ENCODE measurements at regions not wholly inside any gene's neighbourhood (a gene's known extent, or its start where the extent isn't known, plus 50 kb on each side); places are given as distances from the start of the nearest gene placed in this dataset.

- TF ChIP-seq CTCF (IDR thresholded peaks at IDR 0.05) (no peak), USF2 (CRISPR knock-in tag; IDR thresholded peaks at IDR 0.05) (no peak), ATF3 (CRISPR knock-in tag; conservative IDR thresholded peaks at IDR 0.05) (no peak), HMGXB4 (CRISPR knock-in tag; IDR thresholded peaks at IDR 0.05) (no peak), NR1H2 (CRISPR knock-in tag; IDR thresholded peaks at IDR 0.05) (no peak), KAT7 (CRISPR knock-in tag; IDR thresholded peaks at IDR 0.05; ENCODE audit: borderline replicate concordance) (no peak), FOXJ3 (CRISPR knock-in tag; IDR thresholded peaks at IDR 0.05; ENCODE audit: borderline replicate concordance) (no peak), SP1 (CRISPR knock-in tag; conservative IDR thresholded peaks at IDR 0.05) (no peak), GTF2I (CRISPR knock-in tag; conservative IDR thresholded peaks at IDR 0.05) (no peak), ATF6 (CRISPR knock-in tag; IDR thresholded peaks at IDR 0.05) (no peak), CREB1 (CRISPR knock-in tag; IDR thresholded peaks at IDR 0.05) (no peak), ARID4B (CRISPR knock-in tag; IDR thresholded peaks at IDR 0.05; ENCODE audit: borderline replicate concordance) (no peak), AR (CRISPR knock-in tag; IDR thresholded peaks at IDR 0.05) (no peak)
These were observed 243.5 kb downstream of the TSHZ3 start for GRCh38 chr19:31105761-31106160.
